SIG-M5 treated with dmso at 0.1 percent for 504 hours (cell line): ENCODE measurements at regions not wholly inside any gene's neighbourhood (a gene's known extent, or its start where the extent isn't known, plus 50 kb on each side); places are given as distances from the start of the nearest gene placed in this dataset.

Experiments
- DNase-seq: peaks from one replicate; lab custom pipeline; 2025; ENCODE audit not compliant: unreplicated experiment; lab: John Stamatoyannopoulos, UW

DNA sequence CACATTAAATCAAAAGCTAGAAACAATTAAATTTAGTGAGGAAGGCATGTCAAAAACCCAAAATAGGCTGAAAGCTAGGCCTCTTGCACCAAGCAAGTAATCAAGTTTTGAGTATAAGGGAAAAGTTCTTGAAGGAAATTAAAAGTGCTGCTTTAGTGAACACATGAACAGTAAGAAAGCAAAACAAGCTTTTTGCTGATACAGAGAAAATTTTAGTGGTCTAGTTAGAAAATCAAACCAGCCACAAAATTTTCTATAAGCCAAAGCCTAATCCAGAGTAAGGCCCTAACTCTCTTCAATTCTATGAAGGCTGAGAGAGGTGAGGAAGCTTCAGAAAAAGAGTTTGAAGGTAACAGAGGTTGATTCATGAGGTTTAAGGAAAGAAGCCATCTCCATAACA, 116.2 kb downstream of the CYB561 start:
- DNase-seq = no peak

DNA sequence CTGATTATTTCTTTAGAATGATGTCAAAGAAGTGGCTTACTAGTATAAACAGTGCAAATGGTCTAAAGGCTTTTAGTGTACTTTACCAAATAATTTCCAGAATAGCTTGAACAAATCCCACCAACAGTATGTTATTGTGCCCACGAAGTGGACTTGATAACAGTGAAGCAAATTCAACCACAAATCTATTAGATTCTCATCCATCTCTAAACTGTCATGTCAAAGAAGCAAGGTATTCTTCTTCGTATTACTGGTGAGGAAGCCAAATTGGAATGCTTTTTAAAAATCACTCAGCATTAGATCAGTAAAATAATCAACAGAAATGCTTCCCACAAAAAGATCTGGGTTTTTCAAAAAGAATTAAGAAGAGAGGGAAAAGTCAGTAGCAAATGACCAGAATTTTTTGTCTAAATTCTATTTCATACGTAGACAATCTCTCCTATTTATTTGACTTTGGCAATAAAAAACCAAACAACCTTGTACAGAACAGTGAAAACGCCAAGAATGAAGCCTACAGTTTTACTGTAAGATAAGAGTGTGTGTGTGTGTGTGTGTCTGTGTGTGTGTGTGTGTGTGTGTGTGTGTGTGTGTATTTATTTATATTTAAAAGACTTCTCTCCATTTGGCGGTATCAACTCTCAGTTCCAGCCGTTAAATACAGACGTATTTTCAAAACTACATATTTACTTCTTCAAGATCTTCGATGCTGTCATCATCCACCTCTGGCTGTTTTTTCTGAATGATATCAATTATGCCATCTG, 114.6 kb downstream of the CYB561 start:
- DNase-seq = no peak

DNA sequence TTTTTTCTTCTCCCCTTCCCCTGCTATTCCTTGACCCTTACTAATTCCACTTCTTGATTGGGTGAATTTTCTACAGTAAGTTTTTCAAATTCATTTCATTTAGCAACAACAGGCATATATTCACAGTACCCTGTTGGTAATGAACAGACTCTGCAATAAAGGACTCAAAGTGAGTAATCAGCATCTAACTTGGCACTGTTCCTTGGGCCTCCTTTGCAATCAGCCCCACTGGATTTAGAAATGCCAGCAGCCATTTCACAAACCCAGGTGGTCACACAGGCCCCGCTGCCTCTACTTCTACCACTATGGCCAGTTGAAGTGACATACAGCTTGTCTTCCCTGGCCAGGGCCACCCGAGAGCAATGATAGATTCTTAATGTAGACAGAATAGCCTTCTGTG, 113.8 kb downstream of the CYB561 start:
- DNase-seq = no peak

DNA sequence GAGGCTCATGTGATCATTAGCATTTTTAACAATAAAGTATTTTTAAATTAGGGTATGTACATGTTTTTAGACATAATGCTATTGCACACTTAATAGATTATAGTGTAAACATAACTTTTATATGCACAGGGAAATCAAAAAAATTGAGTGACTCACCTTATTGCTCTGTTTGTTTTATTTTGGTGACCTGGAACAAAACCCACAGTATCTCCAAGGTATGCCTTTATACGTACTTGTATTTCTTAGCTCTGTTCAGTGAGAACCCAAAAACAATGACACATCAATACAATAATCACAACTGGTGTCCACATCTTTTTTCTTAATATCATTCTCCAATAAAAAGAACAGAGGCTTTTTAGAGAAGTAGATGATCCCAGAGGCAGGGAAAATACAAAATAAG, 112.2 kb downstream of the CYB561 start:
- no peak for DNase-seq

DNA sequence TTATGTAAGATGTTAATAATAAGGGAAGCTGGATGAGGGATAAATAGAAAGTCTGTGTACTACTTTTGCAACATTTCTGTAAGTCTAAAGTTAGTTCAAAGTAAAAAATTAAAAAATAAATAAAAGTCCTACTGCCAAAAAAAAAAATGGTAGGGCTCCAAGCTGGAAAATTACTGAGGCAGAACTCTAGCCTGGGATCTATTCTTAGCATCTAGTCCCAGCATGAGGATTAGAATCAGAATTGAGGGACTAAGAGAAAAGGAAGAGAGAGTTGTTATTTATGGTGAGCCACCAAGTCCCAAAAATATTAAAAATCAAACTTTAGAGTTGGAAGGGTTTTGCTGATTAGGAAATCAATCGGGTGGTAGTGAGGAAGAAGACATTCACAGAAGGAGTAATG, 110.3 kb downstream of the CYB561 start:
- DNase-seq = no peak

DNA sequence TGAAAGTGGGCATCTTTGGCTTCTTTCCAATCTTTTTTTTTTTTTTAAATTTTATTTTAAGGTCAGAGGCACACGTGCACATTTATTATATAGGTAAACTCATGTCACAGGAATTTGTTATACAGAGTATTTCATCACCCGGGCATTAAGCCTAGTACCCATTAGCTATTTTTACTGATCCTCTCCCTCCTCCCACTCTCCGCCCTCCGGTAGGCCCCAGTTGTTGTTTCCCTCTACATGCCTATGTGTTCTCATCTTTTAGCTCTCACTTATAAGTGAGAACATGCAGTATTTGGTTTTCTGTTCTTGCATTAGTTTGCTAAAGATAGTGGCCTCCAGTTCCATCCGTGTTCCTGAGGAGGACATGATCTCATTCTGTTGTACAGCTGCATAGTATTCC, 108.5 kb downstream of the CYB561 start:
- DNase-seq = no peak

DNA sequence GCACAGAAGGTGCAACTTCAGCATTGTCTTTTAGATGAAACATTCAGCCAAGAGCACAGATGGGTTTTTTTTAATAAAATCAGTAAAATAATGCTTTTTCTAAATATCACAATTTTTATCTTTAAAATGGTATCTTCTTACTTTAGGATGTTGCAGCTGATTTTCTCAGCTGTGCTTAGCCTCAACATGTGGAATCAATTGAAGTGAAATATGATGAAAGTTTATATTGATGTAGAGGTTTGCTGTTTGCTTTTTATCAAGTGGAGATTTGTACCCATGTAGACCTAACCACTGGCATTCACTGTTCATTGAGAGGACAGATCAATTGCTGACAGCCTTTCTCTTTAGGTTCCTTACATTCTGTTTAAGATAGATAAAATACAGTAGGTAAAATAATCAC, 107.8 kb downstream of the CYB561 start:
- DNase-seq = no peak

DNA sequence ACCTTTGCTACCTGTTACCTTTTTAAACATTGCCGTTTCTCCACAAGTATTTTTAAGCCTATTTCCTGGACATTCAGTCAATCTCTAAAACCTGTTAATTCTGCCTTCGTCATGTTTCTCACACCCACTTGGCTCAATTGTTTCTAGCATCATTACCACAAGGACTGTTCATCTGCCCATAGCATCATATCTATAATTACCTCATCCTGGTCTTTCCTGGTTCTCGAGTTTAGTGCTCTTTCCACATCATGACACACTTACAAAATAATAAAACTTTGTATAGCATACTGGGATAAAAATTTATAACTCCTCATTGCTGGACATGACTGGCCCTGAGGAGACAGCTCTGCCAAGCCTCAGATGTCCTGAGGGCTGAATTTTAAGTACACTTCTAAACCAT, 104.8 kb downstream of the CYB561 start:
- DNase-seq = no peak

DNA sequence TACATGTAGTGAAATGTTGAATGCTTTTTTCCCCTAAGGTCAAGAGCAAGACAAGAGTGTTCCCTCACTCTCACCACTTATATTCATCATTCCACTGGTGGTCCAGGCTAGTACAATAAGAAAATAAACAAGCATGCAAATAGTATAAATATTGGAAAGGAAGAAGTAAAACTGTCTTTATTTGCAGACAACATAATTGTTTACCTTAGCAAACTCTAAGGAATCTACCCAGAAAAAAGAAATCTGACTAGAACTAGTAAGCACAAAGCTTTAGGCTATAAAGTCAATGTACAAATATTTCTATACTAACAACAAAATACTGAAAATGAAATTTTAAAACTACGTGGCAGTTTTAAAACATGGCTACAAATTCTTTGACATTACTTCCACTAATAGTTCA, 101.7 kb downstream of the CYB561 start:
- DNase-seq = no peak

DNA sequence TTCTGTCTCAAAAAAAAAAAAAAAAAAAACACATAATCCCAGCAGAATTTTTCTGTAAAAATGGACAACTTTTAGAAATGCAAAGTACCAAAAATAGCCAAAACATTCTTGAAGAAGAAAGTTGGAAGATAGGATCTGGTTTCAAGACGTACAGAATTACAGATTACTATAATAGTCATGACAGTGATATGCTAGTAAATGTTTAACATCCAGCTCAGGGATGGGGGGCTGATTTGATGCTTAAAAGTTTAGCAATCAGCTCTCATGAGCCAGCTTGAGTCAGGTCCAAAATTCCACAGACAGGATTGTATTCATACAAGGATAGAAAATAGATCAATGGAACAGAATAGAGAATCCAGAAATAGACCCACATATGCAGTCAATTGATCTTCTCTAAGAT, 100.5 kb downstream of the CYB561 start:
- no peak for DNase-seq

DNA sequence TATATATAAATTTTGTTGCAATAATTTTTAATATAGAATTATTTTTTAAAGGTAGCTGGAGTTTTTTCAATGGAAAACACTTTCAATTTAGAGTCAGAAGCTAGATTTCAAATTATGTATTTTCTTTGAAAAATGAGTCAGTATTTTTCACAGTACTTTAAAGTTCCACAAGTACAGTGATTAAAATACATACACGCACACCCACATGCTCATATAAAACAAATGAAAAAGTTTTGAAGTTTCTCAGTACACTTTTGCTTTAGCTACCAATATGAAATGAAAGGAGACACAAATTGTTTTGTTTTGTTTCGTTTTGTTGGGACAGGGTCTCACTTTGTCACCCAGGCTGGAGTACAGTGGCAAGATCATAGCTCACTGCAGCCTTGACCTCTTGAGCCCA, 98.6 kb downstream of the CYB561 start:
- DNase-seq = no peak

DNA sequence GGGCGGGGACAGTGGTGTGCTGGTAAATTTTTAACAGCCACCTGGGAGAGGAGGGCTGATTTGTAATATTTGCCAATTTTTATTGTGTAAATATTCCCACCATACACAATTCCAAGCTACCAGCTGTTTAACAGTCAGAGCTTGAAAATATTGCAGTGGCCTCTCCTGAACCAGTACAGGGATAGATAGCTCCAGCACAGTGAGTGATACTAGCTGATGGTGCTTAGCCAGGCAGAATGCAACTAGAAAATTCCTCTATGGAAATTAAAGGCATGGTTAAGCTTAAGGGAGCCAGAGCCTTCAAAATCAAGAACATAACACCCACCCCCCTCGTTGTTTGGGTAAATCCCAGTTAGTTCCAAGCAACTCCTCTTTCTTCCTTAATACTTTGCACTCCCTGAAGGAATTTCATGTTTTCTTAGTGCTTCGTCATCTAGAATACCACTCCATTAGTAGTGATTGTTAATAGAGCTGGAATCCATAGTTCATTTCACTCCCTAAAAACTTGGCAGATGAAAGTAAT, 96.6 kb downstream of the CYB561 start:
- DNase-seq = no peak

DNA sequence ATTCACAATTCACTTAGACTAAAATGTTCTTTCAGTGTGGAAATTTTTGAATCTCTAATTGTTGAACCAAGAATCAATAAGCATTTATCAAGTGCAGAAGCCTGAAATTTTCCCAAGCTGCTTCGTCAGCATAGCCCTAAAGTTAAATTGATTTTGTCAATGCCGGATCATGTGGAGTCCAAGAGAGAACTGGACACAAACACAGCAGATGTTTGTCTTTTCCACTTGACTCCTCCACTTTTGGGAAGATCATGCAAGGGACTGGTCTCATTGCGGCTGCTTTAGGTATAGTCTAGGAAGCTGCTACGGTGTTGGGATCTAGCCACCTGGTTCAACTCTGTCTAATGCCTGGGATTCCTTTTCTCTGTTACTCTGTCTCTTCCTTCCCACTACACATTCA, 95.7 kb downstream of the CYB561 start:
- no peak for DNase-seq

DNA sequence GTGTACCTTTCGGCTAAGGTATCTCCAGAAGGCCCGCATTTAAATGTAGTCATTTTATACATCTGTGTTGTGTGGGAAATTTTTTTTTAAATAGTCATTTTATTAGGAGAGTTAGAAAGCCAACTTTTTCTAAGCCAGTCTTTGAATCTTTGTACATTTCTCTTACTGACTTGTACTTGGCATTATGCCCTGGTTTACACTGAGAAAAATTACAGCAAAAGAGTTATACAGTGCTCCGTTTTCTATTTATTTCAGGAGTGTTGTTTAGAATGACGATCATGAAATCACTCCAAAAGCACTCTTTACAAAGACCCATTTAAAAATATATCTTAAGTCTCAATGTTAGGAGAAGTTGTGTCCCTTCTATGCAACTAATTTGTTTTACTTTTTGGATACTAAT, 91.8 kb downstream of the CYB561 start:
- DNase-seq = no peak

DNA sequence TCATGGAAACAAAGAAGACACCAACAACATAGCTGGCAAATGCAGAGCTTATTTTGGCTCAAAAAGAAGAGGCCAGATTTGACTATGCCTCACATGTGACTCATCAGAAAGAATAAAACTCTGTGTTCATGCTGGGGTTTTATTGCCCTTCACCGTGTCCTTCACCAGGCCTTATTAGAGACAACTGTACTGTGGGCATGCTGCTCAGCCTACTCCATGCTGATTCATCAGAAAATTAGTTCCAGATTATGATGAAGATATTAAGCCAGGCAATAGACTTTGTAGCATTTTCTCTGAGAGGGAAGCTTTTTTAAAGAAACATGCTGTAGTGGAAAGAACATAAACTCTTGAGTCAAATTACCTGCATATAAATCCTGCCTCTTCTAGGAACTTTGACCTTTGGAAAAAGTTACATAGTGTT, 89.8 kb downstream of the CYB561 start:
- no peak for DNase-seq

DNA sequence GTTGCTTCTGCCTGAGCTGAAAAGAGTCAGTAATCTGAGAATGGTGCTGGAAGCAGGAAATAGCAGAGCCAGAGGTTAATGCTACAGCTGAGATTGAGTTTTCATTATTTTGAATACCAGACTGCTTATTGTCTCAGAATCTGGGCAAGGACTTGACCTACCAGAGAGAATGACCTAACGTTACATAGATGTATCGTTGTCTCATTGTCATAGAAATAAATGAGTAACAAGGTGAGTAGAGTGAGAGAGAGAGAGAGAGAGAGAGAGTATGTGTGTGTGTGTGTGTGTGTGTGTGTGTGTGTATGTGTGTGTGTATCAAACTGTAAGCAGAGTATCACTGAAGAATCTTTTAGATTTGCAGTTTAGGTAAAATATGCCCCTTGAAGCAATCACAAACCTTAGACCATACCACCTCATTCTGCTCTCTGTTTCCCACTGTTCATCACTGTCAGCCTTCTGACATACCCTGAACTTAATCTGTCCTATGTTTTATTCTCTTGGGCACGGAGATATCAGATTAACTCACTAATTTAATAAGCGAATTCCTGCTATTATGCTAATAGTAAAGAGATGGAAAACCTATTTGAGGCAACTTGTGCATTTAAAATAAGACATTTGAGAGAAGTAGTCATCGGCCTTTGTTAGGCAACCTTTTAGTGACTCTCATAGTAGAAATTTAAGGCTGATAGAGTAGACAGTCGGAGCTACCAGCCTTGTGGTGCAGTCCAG, 87.8 kb downstream of the CYB561 start:
- DNase-seq = no peak

DNA sequence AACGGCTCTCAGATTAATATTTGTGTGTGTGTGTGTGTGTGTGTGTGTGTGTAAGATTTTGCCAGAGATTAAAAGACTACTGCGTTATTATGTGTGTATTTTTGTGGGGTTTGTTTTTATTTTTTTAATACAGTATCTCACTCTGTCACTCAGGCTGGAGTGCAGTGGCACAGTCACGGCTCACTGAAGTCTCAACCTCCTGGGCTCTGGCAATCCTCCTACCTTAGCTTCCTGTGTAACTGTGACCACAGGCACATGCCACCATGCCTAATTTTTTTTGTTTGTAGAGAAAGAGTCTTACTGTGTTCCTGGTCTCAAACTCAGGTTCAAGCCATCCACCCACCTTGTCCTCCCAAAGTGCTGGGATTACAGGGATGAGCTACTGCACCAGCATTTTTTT, 87.2 kb downstream of the CYB561 start:
- DNase-seq = no peak

DNA sequence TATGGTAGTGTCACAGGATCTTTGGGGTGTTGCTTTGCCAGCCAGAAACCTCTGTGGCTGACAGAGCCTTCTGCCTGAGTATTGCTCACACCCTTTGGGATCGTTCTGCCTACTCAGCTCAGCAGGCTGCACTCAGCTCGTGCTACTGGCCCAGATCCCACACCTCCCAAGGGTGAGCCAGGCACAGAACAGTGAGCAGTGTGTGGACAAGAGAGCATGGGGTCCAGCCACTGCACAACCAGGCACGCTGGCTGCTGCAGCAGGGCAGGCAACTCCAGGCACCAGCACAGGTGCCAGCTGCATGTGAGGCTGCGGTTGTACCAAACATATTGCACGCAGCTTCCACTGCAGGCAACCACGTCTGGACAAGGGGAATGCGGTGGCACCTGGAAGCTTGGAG, 84.9 kb downstream of the CYB561 start:
- DNase-seq = no peak

DNA sequence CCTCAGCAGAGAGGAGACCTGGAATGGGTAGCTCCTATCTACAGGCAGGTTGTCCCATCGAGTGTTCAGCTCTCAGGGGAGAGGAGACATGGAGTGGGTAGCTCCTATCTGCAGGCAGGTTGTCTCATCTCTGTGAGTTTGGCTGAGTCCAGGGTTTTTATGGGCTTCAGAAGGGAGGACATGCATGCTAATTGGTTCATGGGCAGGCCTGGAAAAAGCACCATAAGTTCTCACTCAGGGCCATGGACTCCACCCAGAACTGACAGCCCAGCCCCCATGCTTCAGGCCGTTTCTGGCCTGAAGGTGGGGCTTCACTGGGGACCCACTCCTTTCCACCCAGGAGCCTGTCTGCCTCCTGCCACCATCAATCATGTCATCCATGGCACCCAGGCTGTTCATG, 84.0 kb downstream of the CYB561 start:
- DNase-seq = no peak

DNA sequence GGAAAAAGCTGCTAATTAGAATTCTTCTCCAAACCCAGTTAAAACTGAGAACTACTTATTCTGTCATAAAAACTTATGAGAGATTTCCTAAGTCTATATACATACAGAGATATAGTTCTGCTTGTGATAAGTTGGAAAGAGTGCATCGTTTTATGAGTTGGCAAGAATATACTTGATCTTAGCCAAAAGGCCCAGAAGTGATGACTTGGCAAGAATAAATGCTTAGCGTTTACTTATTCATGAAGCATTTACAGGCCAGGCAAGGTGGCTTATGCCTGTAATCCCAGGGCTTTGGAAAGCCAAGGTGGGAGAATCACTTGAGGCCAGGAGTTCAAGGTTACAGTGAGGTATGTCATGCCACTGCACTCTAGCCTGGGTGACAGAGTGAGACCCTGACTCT, 81.7 kb downstream of the CYB561 start:
- no peak for DNase-seq

DNA sequence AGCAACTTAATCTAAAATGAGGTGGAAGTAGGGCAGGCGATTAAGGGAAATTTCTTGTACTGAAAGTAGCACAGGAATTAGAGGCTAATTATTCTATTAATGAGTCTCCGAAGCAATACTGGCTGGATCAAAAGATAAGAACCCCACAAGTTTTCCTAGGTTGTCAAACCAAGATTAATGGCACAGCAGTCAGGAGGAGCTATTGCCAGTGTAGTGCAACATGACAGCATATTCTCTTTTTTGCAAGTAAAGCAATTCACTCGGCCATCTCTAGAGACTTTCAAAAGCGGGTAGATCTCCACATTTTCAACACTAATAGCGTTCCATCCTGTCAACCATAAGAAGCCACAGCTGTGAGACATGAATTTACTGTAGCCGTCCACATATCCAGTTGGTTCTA, 81.2 kb downstream of the CYB561 start:
- no peak for DNase-seq

DNA sequence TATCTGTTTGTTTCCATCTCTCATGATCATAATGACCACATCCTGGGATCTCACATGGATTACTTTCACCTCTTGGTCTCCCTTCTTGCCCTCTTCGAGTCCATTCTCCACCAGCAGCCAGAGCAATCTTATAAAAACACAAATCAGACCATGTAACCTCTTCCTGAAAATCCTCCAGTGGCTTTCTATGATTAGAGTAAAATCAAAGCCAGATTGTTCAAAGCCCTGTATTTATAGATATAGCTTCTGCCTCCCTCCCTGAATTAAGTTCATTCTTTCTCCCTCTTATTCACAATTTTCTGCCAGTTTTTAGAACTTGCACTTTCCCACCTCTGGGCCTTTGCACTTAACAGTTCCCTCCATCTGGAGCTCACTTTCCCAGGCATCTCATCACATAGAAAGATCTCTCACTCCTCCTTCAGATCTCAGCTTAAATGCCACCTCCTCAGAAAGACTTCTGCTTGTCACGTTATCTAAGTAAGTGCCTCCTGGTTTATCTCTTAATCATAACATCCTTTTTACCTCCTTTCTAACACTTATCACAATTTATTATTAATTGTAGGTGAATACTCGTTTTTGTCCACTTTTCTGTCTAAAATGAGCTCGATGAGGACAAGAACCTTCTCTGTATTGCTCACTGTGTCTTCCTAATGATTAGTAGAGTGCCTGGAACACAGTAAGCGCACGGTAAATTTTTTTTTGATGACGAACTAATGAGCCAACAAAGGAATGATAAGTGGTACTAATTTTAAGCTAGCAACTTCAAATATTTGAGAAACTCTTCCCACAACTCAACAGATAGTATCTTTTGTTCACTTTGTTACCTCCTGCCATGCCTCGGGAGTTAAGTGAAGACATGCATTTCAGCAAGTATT, 80.5 kb downstream of the CYB561 start:
- DNase-seq = no peak
